Lung (tissue), 11 donors: ENCODE measurements at regions not wholly inside any gene's neighbourhood (a gene's known extent, or its start where the extent isn't known, plus 50 kb on each side); places are given as distances from the start of the nearest gene placed in this dataset.

Experiments
- ATAC-seq: fragments of 200-7000 bp; cut with Tn5 transposase; one replicate; pipeline ENCODE4 v1.9.1; 2020; ENCODE audit warnings: moderate number of reproducible peaks; ENCODE audit not compliant: insufficient read depth, low FRiP score
- DNase-seq, 3 donors: peaks; one replicate each; pipeline ENCODE4 v3.0.0-alpha.2; 2013 to 2017
- H3K27ac ChIP-seq, 2 donors: one replicate each; pipeline ENCODE4 v1.5.1; 2013; ENCODE audit warnings: mild to moderate bottlenecking in 2 of 2, moderate library complexity in 2 of 2, control low read depth in 1 of 2, inconsistent platforms in 1 of 2, low read depth in 1 of 2, low read length in 1 of 2
- H3K27me3 ChIP-seq, 3 donors: one replicate each; pipeline ENCODE4 v1.5.1; 2013; ENCODE audit warnings: low read length in 2 of 3; ENCODE audit not compliant: control insufficient read depth in 3 of 3, insufficient read depth in 3 of 3
- H3K36me3 ChIP-seq, 4 donors: one replicate each; pipeline ENCODE4 v1.5.1; 2013; ENCODE audit warnings: low read length in 4 of 4, mild to moderate bottlenecking in 1 of 4, moderate library complexity in 1 of 4; ENCODE audit not compliant: control insufficient read depth in 4 of 4, insufficient read depth in 4 of 4
- H3K4me1 ChIP-seq, 5 donors: one replicate each; pipeline ENCODE4 v1.5.1; 2013; ENCODE audit warnings: low read length in 5 of 5, mild to moderate bottlenecking in 2 of 5, moderate library complexity in 1 of 5; ENCODE audit not compliant: control insufficient read depth in 5 of 5, insufficient read depth in 5 of 5
- H3K4me3 ChIP-seq: one replicate; pipeline ENCODE4 v1.5.1; 2013; ENCODE audit warnings: mild to moderate bottlenecking, control low read depth, moderate library complexity
- H3K9ac ChIP-seq, 2 donors: one replicate each; pipeline ENCODE4 v1.5.1; 2013; ENCODE audit warnings: low read length in 2 of 2, control low read depth in 1 of 2; ENCODE audit not compliant: insufficient read depth in 1 of 2
- H3K9me3 ChIP-seq, 4 donors: one replicate each; pipeline ENCODE4 v1.5.1; 2013; ENCODE audit warnings: low read length in 3 of 4, mild to moderate bottlenecking in 1 of 4, moderate library complexity in 1 of 4; ENCODE audit not compliant: control insufficient read depth in 4 of 4, insufficient read depth in 3 of 4
- CTCF ChIP-seq: IDR thresholded peaks from 2 replicates; pipeline ENCODE4 v1.5.1; 2012; ENCODE audit warnings: mild to moderate bottlenecking; ENCODE audit errors: control extremely low read depth, extremely low read depth
- WGBS, 2 donors: extraction: QIAGEN DNeasy Blood & Tissue Kit; methylation state at CpG; one replicate each; pipeline ENCODE4 v1.1.7; 2013; 5-methylcytosine and 5-hydroxymethylcytosine counted together
- donor health status: control.
- donor health status: control.
- donor health status: Bipolar disorder and iron deficiency.
- donor health status: healthy.
- donor health status: DM: yes; HTN: yes; CAD: no.

DNA sequence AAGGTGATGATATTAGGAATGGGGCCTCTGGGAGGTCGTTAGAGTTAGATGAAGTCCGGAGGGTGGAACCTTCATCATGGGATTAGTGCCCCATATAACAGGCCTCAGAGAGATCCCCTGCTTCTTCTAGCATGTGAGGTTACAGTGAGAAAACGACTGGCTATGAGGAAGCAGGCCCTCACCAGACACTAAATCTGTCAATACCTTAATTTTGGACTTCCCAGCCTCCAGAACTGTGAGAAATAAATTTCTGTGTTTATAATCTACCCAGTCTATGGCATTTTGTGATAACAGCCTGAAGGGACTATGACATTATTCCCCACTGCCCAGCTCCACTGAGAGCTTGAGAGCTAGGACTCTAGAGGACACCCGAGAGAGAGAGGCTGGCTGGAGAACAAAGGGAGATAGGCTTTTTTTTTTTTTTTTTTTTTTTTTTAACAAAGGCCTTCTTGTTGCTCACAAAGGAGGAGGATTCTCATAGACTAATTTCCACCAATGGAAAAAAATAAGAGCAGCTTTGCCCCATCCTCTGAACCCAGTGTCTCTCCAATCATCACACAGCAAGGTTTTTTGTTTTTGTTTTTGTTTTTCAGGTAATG, 87.8 kb upstream of the EEA1 start:
- no peak overlapping the region for H3K9ac ChIP-seq
- H3K9me3 ChIP-seq = no peaks in the 10 kb centered on the region
- H3K4me3 ChIP-seq = no peak overlapping the region
- ATAC-seq (no peak), DNase-seq (no peak)
- H3K4me1 ChIP-seq = peaks cover 0 to 26% (median 2%) of the 10 kb centered on the region in 5 donors
- no peaks in the 10 kb centered on the region for H3K27me3 ChIP-seq
- no peak overlapping the region for H3K27ac ChIP-seq
- no peaks in the 10 kb centered on the region for H3K36me3 ChIP-seq
- no peak for TF ChIP-seq CTCF
- 65 to 87% methylated on average over 4 of the region's 4 CpGs for WGBS, 2 donors

- no peak for TF ChIP-seq CTCF
- Histone ChIP-seq H3K36me3 (no peaks in the 10 kb centered on the region), H3K9me3 (no peaks in the 10 kb centered on the region), H3K9ac (no peak overlapping the region), H3K27ac (no peak overlapping the region), H3K4me3 (no peak overlapping the region), H3K27me3 (no peaks in the 10 kb centered on the region), H3K4me1 (peaks cover 0 to 26% (median 2%) of the 10 kb centered on the region in 5 donors)
- 94 to 95% methylated on average over 2 of the region's 2 CpGs for WGBS, 2 donors
- ATAC-seq = no peak
- no peak for DNase-seq
Observed at GRCh38 chr12:93018610-93019009, 89.5 kb upstream of the EEA1 start.

DNA sequence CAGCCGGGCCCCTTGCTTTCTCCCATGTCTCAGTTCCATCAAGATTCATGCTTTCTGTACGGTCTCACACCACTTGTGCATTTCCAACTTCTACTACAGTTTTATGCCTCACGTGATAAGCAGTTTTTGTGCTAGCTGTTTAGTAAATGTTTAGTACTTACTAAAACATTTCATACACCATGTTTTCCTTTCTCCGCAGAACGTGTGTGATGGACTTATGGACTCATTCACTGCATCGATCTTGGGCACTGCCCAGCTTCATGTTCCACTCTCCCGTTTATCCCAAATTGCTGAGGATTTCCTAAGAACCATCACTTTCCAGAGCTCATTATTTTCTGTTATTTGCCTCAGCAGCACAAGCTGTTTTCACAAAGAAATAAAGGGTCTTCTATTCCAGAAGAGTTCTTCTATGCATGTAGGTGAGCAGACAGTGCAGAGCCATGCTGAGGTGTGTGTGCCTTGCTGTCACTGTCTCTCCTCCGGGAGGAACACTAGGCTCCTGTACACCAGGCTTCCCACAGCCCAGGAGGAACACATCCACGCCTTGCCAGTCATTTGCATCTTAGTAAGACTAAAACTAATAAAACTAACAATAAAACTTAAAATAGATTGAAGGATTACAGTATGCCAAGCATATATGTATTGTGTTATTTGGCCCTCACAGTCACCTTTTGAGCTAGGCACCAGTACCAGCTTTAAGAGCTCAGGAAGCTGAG, 90.3 kb upstream of the EEA1 start:
- WGBS, 2 donors = 87 to 98% methylated on average over 9 of the region's 9 CpGs
- TF ChIP-seq CTCF = no peak
- DNase-seq (no peak), ATAC-seq (no peak)
- Histone ChIP-seq H3K27ac (no peak overlapping the region), H3K9ac (no peak overlapping the region), H3K4me3 (no peak overlapping the region), H3K9me3 (no peaks in the 10 kb centered on the region), H3K4me1 (peaks cover 0 to 26% (median 2%) of the 10 kb centered on the region in 5 donors), H3K27me3 (no peaks in the 10 kb centered on the region), H3K36me3 (no peaks in the 10 kb centered on the region)
